ENCODE measurements at regions not wholly inside any gene's neighbourhood (a gene's known extent, or its start where the extent isn't known, plus 50 kb on each side); places are given as distances from the start of the nearest gene placed in this dataset.

DNA sequence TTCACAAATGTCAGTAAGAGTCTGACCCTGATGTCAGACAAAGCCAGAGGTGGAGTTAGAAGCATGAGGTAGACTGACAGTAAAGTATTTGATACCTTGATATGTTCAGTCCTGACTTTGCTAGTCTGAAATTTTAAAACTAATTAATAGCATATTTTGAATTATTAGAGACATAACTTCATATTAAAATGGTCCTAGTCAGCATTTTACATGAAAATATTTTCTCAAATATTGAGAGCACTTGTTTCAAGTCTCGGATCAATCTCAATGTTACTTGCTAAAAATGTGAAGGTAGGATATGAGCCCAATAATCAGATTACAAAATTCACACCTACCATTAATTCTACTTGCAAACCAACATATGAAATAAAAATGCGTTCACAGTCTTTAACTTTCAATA lies 58.1 kb upstream of the TTC14 start:
- Histone ChIP-seq H3K27ac (no peak overlapping the region), H3K9me3 (no peaks in the 10 kb centered on the region), H3K36me3 (no peaks in the 10 kb centered on the region), H3K4me3 (no peak overlapping the region), H3K4me1 (no peaks in the 10 kb centered on the region), H3K27me3 (no peaks in the 10 kb centered on the region)
- intact Hi-C loops (cut with DNase I; ENCODE audit: low total_unique reads): no loop called here
- no peak for TF ChIP-seq CTCF (IDR thresholded peaks at IDR 0.05)
- no peak for DNase-seq

DNA sequence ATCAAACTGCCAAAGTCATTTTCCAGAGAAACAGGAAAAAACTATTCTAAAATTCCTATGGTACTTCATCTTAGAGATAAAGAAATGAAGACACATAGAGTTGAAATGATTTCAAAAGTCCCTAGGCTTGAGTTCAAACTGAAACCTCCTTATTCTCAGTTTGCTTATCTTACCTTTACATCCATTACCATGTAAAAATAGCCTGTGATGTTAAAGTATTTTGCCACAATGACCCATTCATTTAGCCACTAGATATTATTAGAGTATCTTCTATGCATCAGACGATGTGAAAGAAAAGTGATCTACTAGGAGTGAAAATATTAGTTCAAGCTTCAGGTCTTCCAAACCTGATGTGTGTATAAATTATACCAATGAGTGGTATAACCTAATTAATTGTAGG lies 55.1 kb upstream of the TTC14 start:
- no peak overlapping the region for H3K27ac ChIP-seq
- intact Hi-C loops (cut with DNase I; ENCODE audit: low total_unique reads): no loop called here
- TF ChIP-seq CTCF (IDR thresholded peaks at IDR 0.05): no peak
- no peak for DNase-seq
- H3K4me1 ChIP-seq: no peaks in the 10 kb centered on the region
- H3K27me3 ChIP-seq: no peaks in the 10 kb centered on the region
- H3K4me3 ChIP-seq: no peak overlapping the region
- no peaks in the 10 kb centered on the region for H3K9me3 ChIP-seq
- H3K36me3 ChIP-seq: no peaks in the 10 kb centered on the region

GRCh38 chr3:180548050-180548449 lies 53.9 kb upstream of the TTC14 start:
- Histone ChIP-seq H3K36me3 (no peaks in the 10 kb centered on the region), H3K4me3 (no peak overlapping the region), H3K27ac (no peak overlapping the region), H3K4me1 (no peaks in the 10 kb centered on the region), H3K9me3 (no peaks in the 10 kb centered on the region), H3K27me3 (no peaks in the 10 kb centered on the region)
- no peak for DNase-seq
- intact Hi-C loops (cut with DNase I; ENCODE audit: low total_unique reads): no loop called here
- TF ChIP-seq CTCF (IDR thresholded peaks at IDR 0.05): no peak

Data from tibial artery (tissue), 4 donors.